ENCODE measurements at regions not wholly inside any gene's neighbourhood (a gene's known extent, or its start where the extent isn't known, plus 50 kb on each side); places are given as distances from the start of the nearest gene placed in this dataset.
"Not testable (repeated sequence)": the region's sequence is repeated elsewhere in the genome, so short reads cannot be mapped to it uniquely, and the experiment has no call there.

DNA sequence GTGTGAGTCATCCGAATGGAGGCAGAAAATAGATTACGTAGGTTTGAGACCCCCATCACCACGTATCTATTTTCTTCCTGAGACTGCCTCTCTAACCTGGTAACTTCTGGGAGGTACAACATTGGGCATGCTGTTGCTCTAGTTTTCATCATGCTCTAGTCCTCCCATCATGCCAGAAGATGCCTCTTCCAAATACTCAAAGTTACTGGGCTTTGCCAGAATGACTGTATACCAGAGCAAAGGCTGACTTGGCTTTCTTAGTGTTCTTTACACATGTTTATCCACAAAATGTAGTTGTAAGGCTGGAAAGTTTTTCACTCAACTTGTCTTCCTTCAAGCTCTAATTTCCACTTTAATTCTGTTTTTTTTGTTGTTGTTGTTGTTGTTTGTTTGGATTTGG, 370.5 kb downstream of the MDFIC start:
- Histone ChIP-seq H2AFZ (ENCODE audit: low read depth, low read length) (no peak overlapping the region), H4K8ac (ENCODE audit: low read length) (no peak overlapping the region), H3K4ac (ENCODE audit: low read depth in 1 of 2, low read length in 2 of 2) (no peak overlapping the region), H3K27me3 (ENCODE audit: control insufficient read depth in 1 of 2, insufficient read depth in 1 of 2, low read length in 2 of 2) (no peaks in the 10 kb centered on the region), H2BK15ac (ENCODE audit: low read depth, poor library complexity, severe bottlenecking) (no peak overlapping the region), H3K18ac (ENCODE audit: low read depth in 1 of 2, low read length in 2 of 2) (no peak overlapping the region), H2AK5ac (ENCODE audit: low read length, severe bottlenecking) (no peak overlapping the region), H3K23ac (ENCODE audit: low read length in 2 of 2) (no peak overlapping the region), H3K4me3 (ENCODE audit: insufficient read depth in 1 of 2, low read depth in 1 of 2, low read length in 2 of 2) (no peak overlapping the region), H3K4me1 (ENCODE audit: control insufficient read depth, insufficient read depth, low read depth, low read length) (no peaks in the 10 kb centered on the region), H3K4me2 (ENCODE audit: low read length, poor library complexity, severe bottlenecking) (no peak overlapping the region), H3K36me3 (ENCODE audit: control insufficient read depth in 1 of 2, insufficient read depth in 2 of 2, low read depth in 1 of 2, low read length in 2 of 2) (no peaks in the 10 kb centered on the region), H3K9me3 (ENCODE audit: control insufficient read depth, low read length) (no peaks in the 10 kb centered on the region), H2BK12ac (ENCODE audit: low read length in 2 of 2) (no peak overlapping the region), H3K14ac (ENCODE audit: low read length in 2 of 2) (no peak overlapping the region), H4K91ac (ENCODE audit: low read length) (no peak overlapping the region), H2BK5ac (ENCODE audit: low read depth, low read length, poor library complexity, severe bottlenecking) (no peak overlapping the region), H3K9ac (ENCODE audit: low read length) (no peak overlapping the region), H3K27ac (ENCODE audit: low read length, poor library complexity, severe bottlenecking) (no peak overlapping the region), H3K79me1 (replicated peaks; ENCODE audit: low read length, poor library complexity, severe bottlenecking) (no peaks in the 10 kb centered on the region), H2BK120ac (ENCODE audit: low read depth, low read length) (no peak overlapping the region)
- DNase-seq = no peak
- WGBS = 85% methylated on average over 2 of the region's 3 CpGs

DNA sequence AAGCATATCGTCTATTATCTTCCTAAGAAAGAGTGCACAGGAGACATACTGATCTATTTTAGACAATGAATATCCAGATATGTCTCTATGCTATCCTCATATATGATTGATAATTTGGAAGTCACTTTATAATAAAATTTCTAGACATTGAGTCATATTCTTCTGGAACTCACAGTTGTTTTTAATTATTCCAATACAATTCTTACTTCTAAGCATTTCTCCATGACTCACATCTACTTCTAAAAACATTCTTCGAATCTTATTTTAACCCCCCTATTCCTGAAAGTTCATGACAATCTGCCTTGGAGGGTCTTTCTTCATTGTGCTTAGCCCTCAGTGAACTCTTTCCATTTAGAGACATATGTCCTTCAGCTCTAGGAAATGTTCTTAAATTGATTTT, 368.1 kb downstream of the MDFIC start:
- Histone ChIP-seq H2AFZ (ENCODE audit: low read depth, low read length) (no peak overlapping the region), H4K91ac (ENCODE audit: low read length) (no peak overlapping the region), H3K14ac (ENCODE audit: low read length in 2 of 2) (no peak overlapping the region), H3K4ac (ENCODE audit: low read depth in 1 of 2, low read length in 2 of 2) (no peak overlapping the region), H2AK5ac (ENCODE audit: low read length, severe bottlenecking) (no peak overlapping the region), H3K36me3 (ENCODE audit: control insufficient read depth in 1 of 2, insufficient read depth in 2 of 2, low read depth in 1 of 2, low read length in 2 of 2) (no peaks in the 10 kb centered on the region), H4K8ac (ENCODE audit: low read length) (no peak overlapping the region), H2BK5ac (ENCODE audit: low read depth, low read length, poor library complexity, severe bottlenecking) (no peak overlapping the region), H3K27ac (ENCODE audit: low read length, poor library complexity, severe bottlenecking) (no peak overlapping the region), H3K9me3 (ENCODE audit: control insufficient read depth, low read length) (no peaks in the 10 kb centered on the region), H3K27me3 (ENCODE audit: control insufficient read depth in 1 of 2, insufficient read depth in 1 of 2, low read length in 2 of 2) (no peaks in the 10 kb centered on the region), H3K4me1 (ENCODE audit: control insufficient read depth, insufficient read depth, low read depth, low read length) (no peaks in the 10 kb centered on the region), H2BK15ac (ENCODE audit: low read depth, poor library complexity, severe bottlenecking) (no peak overlapping the region), H3K79me1 (replicated peaks; ENCODE audit: low read length, poor library complexity, severe bottlenecking) (no peaks in the 10 kb centered on the region), H3K9ac (ENCODE audit: low read length) (no peak overlapping the region), H3K4me3 (ENCODE audit: insufficient read depth in 1 of 2, low read depth in 1 of 2, low read length in 2 of 2) (no peak overlapping the region), H3K18ac (ENCODE audit: low read depth in 1 of 2, low read length in 2 of 2) (no peak overlapping the region), H2BK12ac (ENCODE audit: low read length in 2 of 2) (no peak overlapping the region), H3K23ac (ENCODE audit: low read length in 2 of 2) (no peak overlapping the region), H2BK120ac (ENCODE audit: low read depth, low read length) (no peak overlapping the region), H3K4me2 (ENCODE audit: low read length, poor library complexity, severe bottlenecking) (no peak overlapping the region)
- DNase-seq = no peak
- 85% methylated on average over 1 of the region's 2 CpGs for WGBS

DNA sequence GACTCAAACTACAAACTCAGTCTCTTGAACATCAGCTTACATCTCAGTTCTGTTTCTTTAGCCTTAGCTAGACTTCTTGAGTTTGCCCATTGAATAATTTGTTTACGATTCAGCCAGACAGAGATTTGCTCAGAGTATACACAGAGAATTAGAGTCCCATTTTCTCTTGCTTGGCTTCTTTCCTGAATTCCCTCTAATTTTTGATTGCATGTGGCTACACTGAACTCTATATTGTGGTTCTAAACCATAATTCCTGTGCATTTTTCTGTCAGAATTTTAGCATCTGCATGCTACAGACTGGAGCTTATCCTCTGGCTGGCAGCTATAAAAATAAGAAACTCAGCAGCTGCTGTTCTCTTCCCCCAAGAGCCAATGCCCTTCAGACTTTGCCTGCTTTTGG, 354.9 kb downstream of the MDFIC start:
- Histone ChIP-seq H3K4ac (ENCODE audit: low read depth in 1 of 2, low read length in 2 of 2) (no peak overlapping the region), H4K91ac (ENCODE audit: low read length) (no peak overlapping the region), H2AK5ac (ENCODE audit: low read length, severe bottlenecking) (no peak overlapping the region), H3K4me1 (ENCODE audit: control insufficient read depth, insufficient read depth, low read depth, low read length) (no peaks in the 10 kb centered on the region), H3K27ac (ENCODE audit: low read length, poor library complexity, severe bottlenecking) (no peak overlapping the region), H3K9ac (ENCODE audit: low read length) (no peak overlapping the region), H3K23ac (ENCODE audit: low read length in 2 of 2) (no peak overlapping the region), H3K4me2 (ENCODE audit: low read length, poor library complexity, severe bottlenecking) (no peak overlapping the region), H3K79me1 (replicated peaks; ENCODE audit: low read length, poor library complexity, severe bottlenecking) (no peaks in the 10 kb centered on the region), H2BK12ac (ENCODE audit: low read length in 2 of 2) (no peak overlapping the region), H2BK120ac (ENCODE audit: low read depth, low read length) (no peak overlapping the region), H2AFZ (ENCODE audit: low read depth, low read length) (no peak overlapping the region), H2BK5ac (ENCODE audit: low read depth, low read length, poor library complexity, severe bottlenecking) (no peak overlapping the region), H3K14ac (ENCODE audit: low read length in 2 of 2) (no peak overlapping the region), H4K8ac (ENCODE audit: low read length) (no peak overlapping the region), H2BK15ac (ENCODE audit: low read depth, poor library complexity, severe bottlenecking) (no peak overlapping the region), H3K27me3 (ENCODE audit: control insufficient read depth in 1 of 2, insufficient read depth in 1 of 2, low read length in 2 of 2) (no peaks in the 10 kb centered on the region), H3K36me3 (ENCODE audit: control insufficient read depth in 1 of 2, insufficient read depth in 2 of 2, low read depth in 1 of 2, low read length in 2 of 2) (no peaks in the 10 kb centered on the region), H3K18ac (ENCODE audit: low read depth in 1 of 2, low read length in 2 of 2) (no peak overlapping the region), H3K9me3 (ENCODE audit: control insufficient read depth, low read length) (peaks cover 6% of the 10 kb centered on the region), H3K4me3 (ENCODE audit: insufficient read depth in 1 of 2, low read depth in 1 of 2, low read length in 2 of 2) (no peak overlapping the region)
- DNase-seq = no peak
- 92% methylated on average over 1 of the region's 1 CpG for WGBS

DNA sequence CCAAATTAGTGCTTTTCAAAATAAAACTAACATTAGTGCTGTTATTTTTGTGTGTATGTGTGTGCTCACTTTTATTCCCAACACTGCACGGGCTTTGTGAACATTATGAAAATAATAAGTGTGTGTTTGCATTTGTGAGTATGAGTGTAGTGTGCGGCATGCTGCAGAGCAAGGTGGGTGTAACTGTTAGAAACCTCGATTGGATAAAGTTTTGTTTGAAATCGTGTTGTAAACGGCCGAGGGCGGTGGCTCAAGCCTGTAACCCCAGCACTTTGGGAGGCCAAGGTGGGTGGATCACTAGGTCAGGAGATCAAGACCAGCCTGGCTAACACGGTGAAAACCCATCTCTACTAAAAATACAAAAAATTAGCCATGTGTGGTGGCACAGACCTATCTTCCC, 352.0 kb downstream of the MDFIC start:
- H3K4ac ChIP-seq (ENCODE audit: low read depth in 1 of 2, low read length in 2 of 2); H2BK5ac ChIP-seq (ENCODE audit: low read depth, low read length, poor library complexity, severe bottlenecking); H3K36me3 ChIP-seq (ENCODE audit: control insufficient read depth in 1 of 2, insufficient read depth in 2 of 2, low read depth in 1 of 2, low read length in 2 of 2); H2AK5ac ChIP-seq (ENCODE audit: low read length, severe bottlenecking); H3K4me1 ChIP-seq (ENCODE audit: control insufficient read depth, insufficient read depth, low read depth, low read length); H3K27me3 ChIP-seq (ENCODE audit: control insufficient read depth in 1 of 2, insufficient read depth in 1 of 2, low read length in 2 of 2); H3K23ac ChIP-seq (ENCODE audit: low read length in 2 of 2); DNase-seq; H2BK120ac ChIP-seq (ENCODE audit: low read depth, low read length); H3K79me1 ChIP-seq (replicated peaks; ENCODE audit: low read length, poor library complexity, severe bottlenecking); H3K9me3 ChIP-seq (ENCODE audit: control insufficient read depth, low read length); H3K4me2 ChIP-seq (ENCODE audit: low read length, poor library complexity, severe bottlenecking); H3K4me3 ChIP-seq (ENCODE audit: insufficient read depth in 1 of 2, low read depth in 1 of 2, low read length in 2 of 2); H2BK15ac ChIP-seq (ENCODE audit: low read depth, poor library complexity, severe bottlenecking); H4K91ac ChIP-seq (ENCODE audit: low read length); H2AFZ ChIP-seq (ENCODE audit: low read depth, low read length); H3K9ac ChIP-seq (ENCODE audit: low read length); H3K18ac ChIP-seq (ENCODE audit: low read depth in 1 of 2, low read length in 2 of 2); H4K8ac ChIP-seq (ENCODE audit: low read length); H3K27ac ChIP-seq (ENCODE audit: low read length, poor library complexity, severe bottlenecking); H2BK12ac ChIP-seq (ENCODE audit: low read length in 2 of 2); H3K14ac ChIP-seq (ENCODE audit: low read length in 2 of 2): not testable (repeated sequence)
- WGBS = 87% methylated on average over 8 of the region's 8 CpGs
